Epithelial cell of proximal tubule (primary cell): ENCODE measurements at regions not wholly inside any gene's neighbourhood (a gene's known extent, or its start where the extent isn't known, plus 50 kb on each side); places are given as distances from the start of the nearest gene placed in this dataset.
"Not testable (repeated sequence)": the region's sequence is repeated elsewhere in the genome, so short reads cannot be mapped to it uniquely, and the experiment has no call there.

ENCODE experiments used
- DNase-seq: peaks from one replicate; pipeline ENCODE4 v3.0.0-alpha.2; 2011; ENCODE audit warnings: low read depth
- H3K4me3 ChIP-seq: 2 replicates; pipeline ENCODE4 v1.5.1; 2011; ENCODE audit warnings: low read depth, mild to moderate bottlenecking, low read length
- TF ChIP-seq, protein P1 (sequence below): conservative IDR thresholded peaks from 2 replicates; pipeline ENCODE4 v1.5.1; 2012; ENCODE audit warnings: low read depth, mild to moderate bottlenecking, low read length

- no peak for DNase-seq
- no peak overlapping the region for H3K4me3 ChIP-seq
- TF ChIP-seq, protein P1, sequence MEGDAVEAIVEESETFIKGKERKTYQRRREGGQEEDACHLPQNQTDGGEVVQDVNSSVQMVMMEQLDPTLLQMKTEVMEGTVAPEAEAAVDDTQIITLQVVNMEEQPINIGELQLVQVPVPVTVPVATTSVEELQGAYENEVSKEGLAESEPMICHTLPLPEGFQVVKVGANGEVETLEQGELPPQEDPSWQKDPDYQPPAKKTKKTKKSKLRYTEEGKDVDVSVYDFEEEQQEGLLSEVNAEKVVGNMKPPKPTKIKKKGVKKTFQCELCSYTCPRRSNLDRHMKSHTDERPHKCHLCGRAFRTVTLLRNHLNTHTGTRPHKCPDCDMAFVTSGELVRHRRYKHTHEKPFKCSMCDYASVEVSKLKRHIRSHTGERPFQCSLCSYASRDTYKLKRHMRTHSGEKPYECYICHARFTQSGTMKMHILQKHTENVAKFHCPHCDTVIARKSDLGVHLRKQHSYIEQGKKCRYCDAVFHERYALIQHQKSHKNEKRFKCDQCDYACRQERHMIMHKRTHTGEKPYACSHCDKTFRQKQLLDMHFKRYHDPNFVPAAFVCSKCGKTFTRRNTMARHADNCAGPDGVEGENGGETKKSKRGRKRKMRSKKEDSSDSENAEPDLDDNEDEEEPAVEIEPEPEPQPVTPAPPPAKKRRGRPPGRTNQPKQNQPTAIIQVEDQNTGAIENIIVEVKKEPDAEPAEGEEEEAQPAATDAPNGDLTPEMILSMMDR, result no peak
Measured at GRCh38 chr13:86900906-86901305, 770.3 kb upstream of the SLITRK5 start.

- DNase-seq, result no peak
- TF ChIP-seq, protein P1, result no peak
- no peak overlapping the region for H3K4me3 ChIP-seq
Measured at GRCh38 chr13:86906127-86906874, 764.9 kb upstream of the SLITRK5 start.

DNA sequence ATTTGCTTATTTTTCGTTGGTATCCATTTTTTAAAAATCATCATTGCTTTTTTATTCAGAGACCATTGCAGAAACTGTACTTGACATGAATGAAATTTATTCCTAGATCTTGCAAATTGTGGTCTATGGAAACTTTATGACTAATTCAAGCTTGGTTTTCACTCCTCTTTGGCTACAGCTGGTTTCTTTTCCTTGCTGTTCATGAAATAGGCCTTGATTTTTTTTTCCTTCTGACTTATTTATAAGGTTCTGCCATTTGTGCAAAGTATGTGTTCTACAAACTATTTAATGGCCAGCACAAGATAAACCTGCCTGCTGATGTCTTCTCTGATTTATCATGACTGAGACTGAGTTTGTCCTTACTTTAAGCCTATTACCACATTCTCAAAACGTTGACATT lies 764.0 kb upstream of the SLITRK5 start:
- TF ChIP-seq, protein P1, result no peak
- DNase-seq, result no peak
- no peak overlapping the region for H3K4me3 ChIP-seq

- TF ChIP-seq, protein P1, result no peak
- no peak for DNase-seq
Measured at GRCh38 chr13:86909318-86909717, 761.9 kb upstream of the SLITRK5 start.

GRCh38 chr13:86914757-86915156 lies 756.4 kb upstream of the SLITRK5 start:
- no peak for DNase-seq
- TF ChIP-seq, protein P1, result no peak

More at GRCh38 chr13:86909318-86909717, 761.9 kb upstream of the SLITRK5 start:
- no peak overlapping the region for H3K4me3 ChIP-seq

GRCh38 chr13:86917438-86917837 lies 753.7 kb upstream of the SLITRK5 start:
- DNase-seq, H3K4me3 ChIP-seq: not testable (repeated sequence)

More at GRCh38 chr13:86914757-86915156, 756.4 kb upstream of the SLITRK5 start:
- no peak overlapping the region for H3K4me3 ChIP-seq

- no peak for DNase-seq
- H3K4me3 ChIP-seq, result no peak overlapping the region
- TF ChIP-seq, protein P1, result no peak
Measured at GRCh38 chr13:86918682-86919081, 752.5 kb upstream of the SLITRK5 start.
